CD4-positive, CD25-positive, alpha-beta regulatory T cell (primary cell): ENCODE measurements at regions not wholly inside any gene's neighbourhood (a gene's known extent, or its start where the extent isn't known, plus 50 kb on each side); places are given as distances from the start of the nearest gene placed in this dataset.
"Not testable (repeated sequence)": the region's sequence is repeated elsewhere in the genome, so short reads cannot be mapped to it uniquely, and the experiment has no call there.

ENCODE experiments used
- ATAC-seq, 2 donors: fragments of 150-1000 bp; cut with Tn5 transposase; one replicate each; pipeline ENCODE4 v1.10.0; 2021; ENCODE audit warnings: low read depth in 2 of 2, moderate number of reproducible peaks in 2 of 2, moderate library complexity in 1 of 2
- DNase-seq, 3 donors: peaks; one replicate each; pipeline versions ENCODE4 v3.0.0 to v3.0.0-alpha.2; 2012 to 2022; ENCODE audit warnings: mixed read lengths in 1 of 3
- H3K27ac ChIP-seq: one replicate; pipeline ENCODE4 v1.7.0; 2013; ENCODE audit warnings: mild to moderate bottlenecking, low read length; ENCODE audit not compliant: insufficient read depth, poor library complexity, severe bottlenecking
- H3K27me3 ChIP-seq: one replicate; pipeline ENCODE4 v1.7.0; 2013; ENCODE audit warnings: low read length; ENCODE audit not compliant: control insufficient read depth, insufficient read depth
- H3K36me3 ChIP-seq: one replicate; pipeline ENCODE4 v1.7.0; 2013; ENCODE audit warnings: mild to moderate bottlenecking, low read length, moderate library complexity; ENCODE audit not compliant: control insufficient read depth, insufficient read depth
- H3K4me1 ChIP-seq: 2 replicates; pipeline ENCODE4 v1.7.0; 2013; ENCODE audit warnings: mild to moderate bottlenecking, low read length; ENCODE audit not compliant: insufficient read depth, control insufficient read depth, poor library complexity, severe bottlenecking
- H3K4me3 ChIP-seq: one replicate; pipeline ENCODE4 v1.7.0; 2013; ENCODE audit warnings: low read depth, mild to moderate bottlenecking, low read length, moderate library complexity
- H3K9me3 ChIP-seq, 2 experiments: 1 replicate in 1 of 2; 2 replicates in 1 of 2; pipeline ENCODE4 v1.7.0; 2013; ENCODE audit warnings: low read length in 2 of 2, mild to moderate bottlenecking in 1 of 2, moderate library complexity in 1 of 2; ENCODE audit not compliant: control insufficient read depth in 2 of 2
- H3K27ac Mint-ChIP-seq, 3 donors: one replicate each; pipeline ENCODE4 v1.8.0; 2020 to 2022; ENCODE audit warnings: mild to moderate bottlenecking in 3 of 3, mixed read lengths in 3 of 3, moderate library complexity in 2 of 3
- H3K27me3 Mint-ChIP-seq: one replicate; pipeline ENCODE4 v1.8.0; 2022; ENCODE audit warnings: mild to moderate bottlenecking, mixed read lengths
- H3K36me3 Mint-ChIP-seq: one replicate; pipeline ENCODE4 v1.8.0; 2020; ENCODE audit warnings: mixed read lengths
- H3K4me1 Mint-ChIP-seq, 4 donors: one replicate each; pipeline ENCODE4 v1.8.0; 2020 to 2022; ENCODE audit warnings: mixed read lengths in 4 of 4, mild to moderate bottlenecking in 1 of 4
- H3K4me3 Mint-ChIP-seq, 4 donors: one replicate each; pipeline ENCODE4 v1.8.0; 2020 to 2022; ENCODE audit warnings: mild to moderate bottlenecking in 4 of 4, mixed read lengths in 4 of 4, moderate library complexity in 3 of 4
- H3K9me3 Mint-ChIP-seq, 7 donors: one replicate each; pipeline ENCODE4 v1.8.0; 2020 to 2022; ENCODE audit warnings: mixed read lengths in 7 of 7, mild to moderate bottlenecking in 3 of 7, moderate library complexity in 2 of 7

- H3K4me3 ChIP-seq, H3K4me1 Mint-ChIP-seq, H3K27me3 Mint-ChIP-seq, H3K9me3 ChIP-seq, H3K27ac ChIP-seq, H3K4me1 ChIP-seq, H3K4me3 Mint-ChIP-seq, ATAC-seq, DNase-seq, H3K27ac Mint-ChIP-seq, H3K36me3 Mint-ChIP-seq, H3K36me3 ChIP-seq, H3K27me3 ChIP-seq: not testable (repeated sequence)
- peaks cover 0 to 24% (median 5%) of the 10 kb centered on the region in 7 donors for H3K9me3 Mint-ChIP-seq
Measured at GRCh38 chr1:189261128-189261527, 1216.5 kb downstream of the BRINP3 start.

DNA sequence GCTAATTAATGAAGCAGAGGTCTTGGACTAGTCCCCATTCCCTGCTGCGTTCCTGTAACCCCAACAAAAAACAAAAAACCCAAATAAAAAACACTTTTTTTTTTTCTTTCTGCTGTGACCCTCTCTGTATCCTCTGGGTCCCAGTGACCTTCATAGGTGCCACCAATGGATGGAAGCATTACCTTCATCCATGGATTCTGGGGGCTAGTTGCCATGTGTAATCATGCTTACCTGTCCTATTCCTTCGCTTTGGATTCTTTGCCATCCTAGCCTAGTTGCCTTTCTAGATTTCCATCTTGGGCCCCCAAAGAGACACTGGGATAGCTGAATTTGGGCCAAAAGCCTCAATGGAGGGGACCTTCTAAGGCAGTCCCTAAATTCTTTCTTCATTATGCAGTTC is 1208.7 kb downstream of the BRINP3 start:
- no peak overlapping the region for H3K27ac Mint-ChIP-seq
- no peaks in the 10 kb centered on the region for H3K4me1 ChIP-seq
- no peak overlapping the region for H3K4me3 ChIP-seq
- DNase-seq (no peak), ATAC-seq (no peak)
- H3K27me3 ChIP-seq: no peaks in the 10 kb centered on the region
- H3K4me1 Mint-ChIP-seq: no peaks in the 10 kb centered on the region
- H3K4me3 Mint-ChIP-seq: no peak overlapping the region
- H3K27ac ChIP-seq: no peak overlapping the region
- H3K36me3 ChIP-seq: no peaks in the 10 kb centered on the region
- H3K36me3 Mint-ChIP-seq: no peaks in the 10 kb centered on the region
- peaks cover 9 to 25% of the 10 kb centered on the region in 2 experiments for H3K9me3 ChIP-seq
- no peaks in the 10 kb centered on the region for H3K27me3 Mint-ChIP-seq
- H3K9me3 Mint-ChIP-seq: peaks cover 0 to 40% (median 6%) of the 10 kb centered on the region in 7 donors

GRCh38 chr1:189274267-189274666 is 1203.4 kb downstream of the BRINP3 start:
- Mint-ChIP-seq H3K27me3 (no peaks in the 10 kb centered on the region), H3K9me3 (peaks cover 0 to 25% (median 4%) of the 10 kb centered on the region in 7 donors), H3K36me3 (no peaks in the 10 kb centered on the region), H3K27ac (no peak overlapping the region), H3K4me3 (no peak overlapping the region), H3K4me1 (no peaks in the 10 kb centered on the region)
- H3K27me3 ChIP-seq: no peaks in the 10 kb centered on the region
- DNase-seq: no peak
- no peak for ATAC-seq
- H3K9me3 ChIP-seq: peaks cover 0 to 2% of the 10 kb centered on the region in 2 experiments
- H3K4me1 ChIP-seq: no peaks in the 10 kb centered on the region
- no peak overlapping the region for H3K4me3 ChIP-seq
- no peaks in the 10 kb centered on the region for H3K36me3 ChIP-seq
- H3K27ac ChIP-seq: no peak overlapping the region

- H3K4me3 ChIP-seq: no peak overlapping the region
- no peaks in the 10 kb centered on the region for H3K27me3 ChIP-seq
- H3K27ac ChIP-seq: no peak overlapping the region
- Mint-ChIP-seq H3K36me3 (no peaks in the 10 kb centered on the region), H3K9me3 (peaks cover 0 to 28% (median 4%) of the 10 kb centered on the region in 7 donors), H3K27me3 (no peaks in the 10 kb centered on the region), H3K4me1 (no peaks in the 10 kb centered on the region), H3K4me3 (no peak overlapping the region), H3K27ac (no peak overlapping the region)
- no peaks in the 10 kb centered on the region for H3K4me1 ChIP-seq
- DNase-seq: no peak
- no peaks in the 10 kb centered on the region for H3K9me3 ChIP-seq
- ATAC-seq: no peak
- H3K36me3 ChIP-seq: no peaks in the 10 kb centered on the region
Measured at GRCh38 chr1:189275796-189276195, 1201.9 kb downstream of the BRINP3 start.

GRCh38 chr1:189289346-189289745 is 1188.3 kb downstream of the BRINP3 start:
- no peaks in the 10 kb centered on the region for H3K36me3 ChIP-seq
- H3K27me3 Mint-ChIP-seq: no peaks in the 10 kb centered on the region
- H3K27me3 ChIP-seq: no peaks in the 10 kb centered on the region
- no peak for ATAC-seq
- H3K4me1 Mint-ChIP-seq: no peaks in the 10 kb centered on the region
- H3K4me1 ChIP-seq: no peaks in the 10 kb centered on the region
- no peak overlapping the region for H3K4me3 ChIP-seq
- H3K4me3 Mint-ChIP-seq: no peak overlapping the region
- peaks cover 2 to 10% (median 6%) of the 10 kb centered on the region in 7 donors for H3K9me3 Mint-ChIP-seq
- H3K27ac Mint-ChIP-seq: no peak overlapping the region
- DNase-seq: no peak
- no peaks in the 10 kb centered on the region for H3K36me3 Mint-ChIP-seq
- no peaks in the 10 kb centered on the region for H3K9me3 ChIP-seq
- H3K27ac ChIP-seq: no peak overlapping the region

- Histone ChIP-seq H3K27ac (no peak overlapping the region), H3K36me3 (no peaks in the 10 kb centered on the region), H3K4me1 (no peaks in the 10 kb centered on the region), H3K9me3 (no peaks in the 10 kb centered on the region), H3K27me3 (no peaks in the 10 kb centered on the region), H3K4me3 (no peak overlapping the region)
- H3K9me3 Mint-ChIP-seq: peaks cover 0 to 15% (median 5%) of the 10 kb centered on the region in 7 donors
- H3K27ac Mint-ChIP-seq: no peak overlapping the region
- no peak overlapping the region for H3K4me3 Mint-ChIP-seq
- no peaks in the 10 kb centered on the region for H3K36me3 Mint-ChIP-seq
- DNase-seq: no peak
- no peaks in the 10 kb centered on the region for H3K4me1 Mint-ChIP-seq
- ATAC-seq: no peak
- no peaks in the 10 kb centered on the region for H3K27me3 Mint-ChIP-seq
Measured at GRCh38 chr1:189301235-189301634, 1176.4 kb downstream of the BRINP3 start.

DNA sequence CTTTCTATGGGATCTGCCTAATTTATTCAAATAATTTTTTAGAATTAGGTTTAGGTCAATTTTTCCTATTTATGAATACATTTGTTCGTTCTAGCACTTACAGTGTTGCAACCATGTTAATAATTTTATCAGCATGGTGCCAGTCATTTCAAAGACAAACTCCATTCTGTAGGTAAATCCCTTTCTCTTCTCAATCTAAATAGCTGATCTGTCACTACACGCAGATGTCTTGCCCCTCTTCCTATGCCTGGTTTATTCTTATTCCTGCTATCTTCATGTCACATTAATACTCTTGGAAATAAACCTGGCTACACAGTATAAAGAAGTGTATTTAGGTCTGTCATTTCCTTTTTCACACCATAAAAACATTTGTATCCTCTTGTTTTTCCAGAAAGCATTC is 1172.4 kb downstream of the BRINP3 start:
- H3K4me3 ChIP-seq: no peak overlapping the region
- no peaks in the 10 kb centered on the region for H3K27me3 ChIP-seq
- Mint-ChIP-seq H3K4me1 (no peaks in the 10 kb centered on the region), H3K36me3 (no peaks in the 10 kb centered on the region), H3K4me3 (no peak overlapping the region), H3K27ac (no peak overlapping the region), H3K27me3 (no peaks in the 10 kb centered on the region), H3K9me3 (peaks cover under 1 to 13% (median 4%) of the 10 kb centered on the region in 7 donors)
- H3K36me3 ChIP-seq: no peaks in the 10 kb centered on the region
- ATAC-seq: no peak
- no peak for DNase-seq
- H3K27ac ChIP-seq: no peak overlapping the region
- no peaks in the 10 kb centered on the region for H3K4me1 ChIP-seq
- no peaks in the 10 kb centered on the region for H3K9me3 ChIP-seq

DNA sequence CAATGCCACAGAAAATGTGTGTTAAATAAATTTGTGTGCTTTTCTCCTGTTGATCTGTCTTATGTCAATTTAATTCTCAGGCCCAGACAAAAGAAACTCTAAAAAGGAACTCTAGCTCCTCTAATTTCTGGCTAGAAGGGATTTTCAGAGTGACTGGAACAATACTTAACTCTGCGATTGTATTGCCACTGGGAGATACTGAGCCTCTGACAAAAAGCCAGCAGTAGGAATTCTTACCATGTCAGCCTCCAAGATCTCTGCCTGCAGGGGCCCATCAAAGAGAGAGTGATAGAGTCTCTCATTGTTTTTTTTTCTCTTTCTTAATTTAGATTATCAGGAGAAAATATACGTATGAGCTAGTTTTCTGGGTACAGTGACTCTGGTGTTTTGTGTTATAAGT is 1165.7 kb downstream of the BRINP3 start:
- no peaks in the 10 kb centered on the region for H3K27me3 Mint-ChIP-seq
- H3K4me1 Mint-ChIP-seq: no peaks in the 10 kb centered on the region
- no peak overlapping the region for H3K27ac ChIP-seq
- no peaks in the 10 kb centered on the region for H3K36me3 ChIP-seq
- ATAC-seq (no peak), DNase-seq (no peak)
- H3K9me3 Mint-ChIP-seq: peaks cover 0 to 14% (median 6%) of the 10 kb centered on the region in 7 donors
- no peaks in the 10 kb centered on the region for H3K27me3 ChIP-seq
- no peaks in the 10 kb centered on the region for H3K9me3 ChIP-seq
- no peaks in the 10 kb centered on the region for H3K4me1 ChIP-seq
- no peak overlapping the region for H3K4me3 Mint-ChIP-seq
- H3K27ac Mint-ChIP-seq: no peak overlapping the region
- no peak overlapping the region for H3K4me3 ChIP-seq
- no peaks in the 10 kb centered on the region for H3K36me3 Mint-ChIP-seq
